Fibroblast of lung (primary cell): ENCODE measurements at regions not wholly inside any gene's neighbourhood (a gene's known extent, or its start where the extent isn't known, plus 50 kb on each side); places are given as distances from the start of the nearest gene placed in this dataset.

Experiments used
- DNase-seq, 2 donors: peaks; one replicate each; pipeline versions ENCODE4 v3.0.0 to v3.0.0-alpha.2; 2010; ENCODE audit warnings: low read depth in 2 of 2
- H2AFZ ChIP-seq: 2 replicates; pipeline ENCODE4 v1.5.1; 2012; ENCODE audit warnings: low read length, control low read depth, inconsistent platforms
- H3K27ac ChIP-seq: 2 replicates; pipeline ENCODE4 v1.5.1; 2011; ENCODE audit warnings: low read length, control low read depth; ENCODE audit not compliant: insufficient read depth
- H3K27me3 ChIP-seq: 2 replicates; pipeline ENCODE4 v1.5.1; 2011; ENCODE audit warnings: mild to moderate bottlenecking, low read length; ENCODE audit not compliant: control insufficient read depth, insufficient read depth
- H3K36me3 ChIP-seq: 2 replicates; pipeline ENCODE4 v1.5.1; 2011; ENCODE audit warnings: low read length; ENCODE audit not compliant: control insufficient read depth, insufficient read depth
- H3K4me1 ChIP-seq: 2 replicates; pipeline ENCODE4 v1.5.1; 2011; ENCODE audit warnings: low read length; ENCODE audit not compliant: control insufficient read depth, insufficient read depth; ENCODE audit errors: extremely low read depth
- H3K4me2 ChIP-seq: 2 replicates; pipeline ENCODE4 v1.5.1; 2011; ENCODE audit warnings: low read length, control low read depth; ENCODE audit not compliant: insufficient read depth; ENCODE audit errors: extremely low read depth
- H3K4me3 ChIP-seq, 4 experiments: fragments of 200-600 bp in 1 of 4; sonication (generic) in 1 of 4; replicated peaks in 1 of 4; 2 replicates each; pipeline ENCODE4 v1.5.1; 2011 to 2016; ENCODE audit warnings: low read length in 4 of 4, low read depth in 3 of 4, mild to moderate bottlenecking in 3 of 4, control low read depth in 2 of 4, inconsistent platforms in 1 of 4, mixed read lengths in 1 of 4; ENCODE audit not compliant: insufficient read depth in 1 of 4; ENCODE audit errors: control extremely low read depth in 1 of 4
- H3K79me2 ChIP-seq: 2 replicates; pipeline ENCODE4 v1.5.1; 2012; ENCODE audit warnings: mild to moderate bottlenecking, low read length, inconsistent platforms; ENCODE audit not compliant: control insufficient read depth, insufficient read depth
- H3K9ac ChIP-seq: 2 replicates; pipeline ENCODE4 v1.5.1; 2011; ENCODE audit warnings: mild to moderate bottlenecking, low read length, control low read depth; ENCODE audit not compliant: insufficient read depth
- H3K9me3 ChIP-seq: 2 replicates; pipeline ENCODE4 v1.5.1; 2012; ENCODE audit warnings: low read depth, low read length; ENCODE audit not compliant: control insufficient read depth, insufficient read depth
- H4K20me1 ChIP-seq: 2 replicates; pipeline ENCODE4 v1.5.1; 2011; ENCODE audit warnings: low read length; ENCODE audit not compliant: control insufficient read depth, insufficient read depth; ENCODE audit errors: extremely low read depth
- EZH2 ChIP-seq: IDR thresholded peaks from 2 replicates; pipeline ENCODE4 v1.5.1; 2012; ENCODE audit warnings: low read length, control low read depth, mild to moderate bottlenecking; ENCODE audit errors: missing control alignments
- TF ChIP-seq, protein P1 (sequence below), 2 donors: IDR thresholded peaks in 1 of 2; conservative IDR thresholded peaks in 1 of 2; 1 replicate in 1 of 2; 2 replicates in 1 of 2; pipeline ENCODE4 v1.5.1; 2011 to 2012; ENCODE audit warnings: low read length in 2 of 2, control low read depth in 1 of 2, inconsistent platforms in 1 of 2, low read depth in 1 of 2, mild to moderate bottlenecking in 1 of 2

DNA sequence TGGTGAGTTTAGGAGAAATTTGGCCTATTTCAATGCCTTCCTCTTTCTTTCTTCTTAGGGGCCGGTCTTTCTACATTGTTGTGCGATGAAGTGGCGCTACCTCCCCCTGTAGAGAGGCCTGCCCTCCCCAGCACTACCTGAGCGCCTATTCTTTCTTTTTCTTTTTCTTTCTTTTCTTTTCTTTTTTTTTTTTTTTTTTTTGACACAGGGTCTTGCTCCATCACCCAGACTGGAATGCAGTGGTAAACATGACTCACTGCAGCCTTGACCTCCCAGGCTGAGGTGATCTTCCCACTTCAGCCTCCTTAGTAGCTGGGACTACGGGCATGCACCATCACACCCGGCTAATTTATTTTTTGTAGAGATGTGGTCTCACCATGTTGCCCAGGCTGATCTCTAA is 136.1 kb upstream of the MAX start:
- no peaks in the 10 kb centered on the region for H3K79me2 ChIP-seq
- H3K4me2 ChIP-seq, result no peak overlapping the region
- peaks cover 28% of the 10 kb centered on the region for H3K4me1 ChIP-seq
- H3K36me3 ChIP-seq, result no peaks in the 10 kb centered on the region
- H3K27ac ChIP-seq, result peak overlapping the region; percentile 52
- no peak overlapping the region for H3K9ac ChIP-seq
- no peak for TF ChIP-seq EZH2
- TF ChIP-seq, protein P1, sequence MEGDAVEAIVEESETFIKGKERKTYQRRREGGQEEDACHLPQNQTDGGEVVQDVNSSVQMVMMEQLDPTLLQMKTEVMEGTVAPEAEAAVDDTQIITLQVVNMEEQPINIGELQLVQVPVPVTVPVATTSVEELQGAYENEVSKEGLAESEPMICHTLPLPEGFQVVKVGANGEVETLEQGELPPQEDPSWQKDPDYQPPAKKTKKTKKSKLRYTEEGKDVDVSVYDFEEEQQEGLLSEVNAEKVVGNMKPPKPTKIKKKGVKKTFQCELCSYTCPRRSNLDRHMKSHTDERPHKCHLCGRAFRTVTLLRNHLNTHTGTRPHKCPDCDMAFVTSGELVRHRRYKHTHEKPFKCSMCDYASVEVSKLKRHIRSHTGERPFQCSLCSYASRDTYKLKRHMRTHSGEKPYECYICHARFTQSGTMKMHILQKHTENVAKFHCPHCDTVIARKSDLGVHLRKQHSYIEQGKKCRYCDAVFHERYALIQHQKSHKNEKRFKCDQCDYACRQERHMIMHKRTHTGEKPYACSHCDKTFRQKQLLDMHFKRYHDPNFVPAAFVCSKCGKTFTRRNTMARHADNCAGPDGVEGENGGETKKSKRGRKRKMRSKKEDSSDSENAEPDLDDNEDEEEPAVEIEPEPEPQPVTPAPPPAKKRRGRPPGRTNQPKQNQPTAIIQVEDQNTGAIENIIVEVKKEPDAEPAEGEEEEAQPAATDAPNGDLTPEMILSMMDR (conservative IDR thresholded peaks at IDR 0.05 in 1 of 2, IDR thresholded peaks at IDR 0.05 in 1 of 2; ENCODE audit: low read depth in 1 of 2, low read length in 2 of 2), result no peak
- H4K20me1 ChIP-seq, result no peaks in the 10 kb centered on the region
- H2AFZ ChIP-seq, result no peak overlapping the region
- H3K9me3 ChIP-seq, result no peaks in the 10 kb centered on the region
- H3K27me3 ChIP-seq, result no peaks in the 10 kb centered on the region
- no peak overlapping the region for H3K4me3 ChIP-seq
- peak; percentile 87 to 93 for DNase-seq

DNA sequence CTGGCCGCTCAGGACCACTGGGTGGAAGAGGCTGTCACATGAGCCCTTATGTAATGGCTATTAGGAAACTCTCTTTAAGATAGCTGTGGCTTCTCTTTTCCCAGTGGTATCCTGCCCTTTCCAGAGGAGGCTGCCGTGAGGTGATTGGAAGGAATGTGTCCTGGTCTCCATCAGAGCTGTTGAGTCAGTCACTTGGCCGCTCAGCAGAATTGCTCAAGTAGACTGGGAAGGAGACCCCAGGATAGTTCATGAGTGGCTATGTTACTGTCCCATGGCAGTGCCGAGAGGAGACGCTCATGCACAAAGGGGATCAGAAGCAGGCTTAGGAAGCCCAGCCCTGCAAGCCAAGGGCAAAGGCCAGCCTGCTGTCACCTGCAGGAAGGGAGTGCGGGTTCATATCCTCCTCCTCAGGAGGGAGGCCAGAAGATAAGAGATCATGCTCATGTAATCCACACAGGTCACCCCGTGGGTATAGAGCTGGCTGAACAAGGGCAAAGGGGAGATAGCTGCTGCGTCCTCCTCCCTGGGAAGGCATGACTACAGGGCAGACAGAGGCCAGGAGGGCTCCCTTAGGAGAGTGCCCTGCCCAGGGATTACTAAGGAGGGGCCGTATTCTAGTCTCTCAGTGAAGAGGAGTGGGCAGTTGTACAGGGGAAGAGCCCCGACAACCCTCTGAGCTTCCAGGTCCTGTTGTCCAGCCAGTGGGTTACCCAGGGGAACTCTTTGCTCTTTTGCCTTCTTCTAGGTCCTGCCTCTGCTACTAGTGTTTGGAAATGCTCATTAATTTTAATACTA is 137.0 kb upstream of the MAX start:
- TF ChIP-seq, protein P1 (conservative IDR thresholded peaks at IDR 0.05 in 1 of 2, IDR thresholded peaks at IDR 0.05 in 1 of 2; ENCODE audit: low read depth in 1 of 2, low read length in 2 of 2), result no peak
- TF ChIP-seq EZH2, result no peak
- H3K4me1 ChIP-seq, result peaks cover 33% of the 10 kb centered on the region
- no peak overlapping the region for H3K9ac ChIP-seq

GRCh38 chr14:65239938-65240296 is 137.6 kb upstream of the MAX start:
- Histone ChIP-seq H3K9ac (no peak overlapping the region), H3K79me2 (no peaks in the 10 kb centered on the region), H2AFZ (no peak overlapping the region), H3K27me3 (no peaks in the 10 kb centered on the region), H3K4me1 (peaks cover 33% of the 10 kb centered on the region), H4K20me1 (no peaks in the 10 kb centered on the region), H3K4me2 (no peak overlapping the region), H3K27ac (no peak overlapping the region), H3K9me3 (no peaks in the 10 kb centered on the region), H3K4me3 (no peak overlapping the region), H3K36me3 (no peaks in the 10 kb centered on the region)
- no peak for DNase-seq
- TF ChIP-seq EZH2, result no peak
- TF ChIP-seq, protein P1 (conservative IDR thresholded peaks at IDR 0.05 in 1 of 2, IDR thresholded peaks at IDR 0.05 in 1 of 2; ENCODE audit: low read depth in 1 of 2, low read length in 2 of 2), result no peak

More for the DNA sequence above, 137.0 kb upstream of the MAX start:
- no peaks in the 10 kb centered on the region for H3K79me2 ChIP-seq
- H3K4me3 ChIP-seq, result no peak overlapping the region
- H3K27ac ChIP-seq, result peak overlapping the region; percentile 52
- no peaks in the 10 kb centered on the region for H3K27me3 ChIP-seq
- H3K36me3 ChIP-seq, result no peaks in the 10 kb centered on the region
- H3K4me2 ChIP-seq, result peak overlapping the region; percentile 27
- no peaks in the 10 kb centered on the region for H3K9me3 ChIP-seq
- no peak overlapping the region for H2AFZ ChIP-seq
- DNase-seq, result peak; percentile 67 to 94
- no peaks in the 10 kb centered on the region for H4K20me1 ChIP-seq
